Activated CD4-positive, alpha-beta T cell treated with anti-CD3 and anti-CD28 coated beads, Interleukin-10, Interleukin-2, amounts not matched to agents 100 ng/mL and 50 ng/mL, durations not matched to agents 16 hours and 8 hours (primary cell): ENCODE measurements at regions not wholly inside any gene's neighbourhood (a gene's known extent, or its start where the extent isn't known, plus 50 kb on each side); places are given as distances from the start of the nearest gene placed in this dataset.

Experiments
- DNase-seq: peaks from one replicate; pipeline ENCODE4 v3.0.0-alpha.2; 2020

DNA sequence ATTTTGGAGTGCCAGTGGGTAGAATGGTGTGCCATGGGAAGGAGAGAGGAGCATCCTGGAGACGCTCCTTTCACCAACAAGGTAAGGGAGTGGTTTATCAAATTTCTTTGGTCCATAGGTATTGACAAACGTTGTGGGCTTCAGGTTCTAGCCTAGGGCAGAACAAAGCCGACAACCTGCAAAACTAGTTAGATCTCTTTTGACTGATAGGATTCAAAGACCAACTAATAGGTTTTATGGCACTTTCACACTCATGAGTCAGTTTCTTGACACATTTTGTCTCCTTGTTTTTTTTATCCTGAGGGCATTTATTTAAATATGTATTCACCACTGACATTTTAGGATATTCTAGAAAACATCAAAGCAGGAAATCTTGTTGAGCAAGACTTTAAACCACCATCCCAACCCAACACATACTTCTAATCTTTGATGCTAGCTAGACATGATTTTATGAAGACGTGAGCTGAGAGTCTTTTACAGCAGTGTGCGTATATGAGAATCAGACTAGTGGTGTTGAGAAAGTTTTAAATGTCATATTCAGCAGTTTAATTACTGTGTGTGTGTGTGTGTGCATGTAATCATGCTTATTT is 370.4 kb upstream of the HSF2 start:
- DNase-seq = no peak

- peak; percentile 25 for DNase-seq
Observed at GRCh38 chr6:122033564-122034181, 365.8 kb upstream of the HSF2 start.

GRCh38 chr6:122035173-122035572 is 364.3 kb upstream of the HSF2 start:
- DNase-seq = no peak

DNA sequence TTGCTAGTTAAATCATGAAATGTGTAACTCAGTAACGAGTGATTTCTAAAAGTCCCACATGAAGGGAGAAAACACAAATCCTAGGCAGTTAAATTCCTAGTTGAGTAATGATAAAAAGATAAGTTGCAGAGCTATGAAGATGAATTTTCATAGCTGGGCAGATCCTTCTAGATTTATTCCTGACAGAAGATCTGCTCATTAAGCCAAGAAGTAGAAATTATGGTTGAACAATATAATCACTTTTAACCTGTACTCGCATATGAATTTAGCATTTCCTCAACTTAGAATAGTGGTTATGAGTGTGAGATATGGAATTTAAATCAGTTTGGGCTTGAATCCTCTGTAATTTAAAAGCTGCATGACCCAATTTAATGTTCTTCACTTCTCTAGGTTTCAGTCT is 359.2 kb upstream of the HSF2 start:
- DNase-seq = no peak

DNA sequence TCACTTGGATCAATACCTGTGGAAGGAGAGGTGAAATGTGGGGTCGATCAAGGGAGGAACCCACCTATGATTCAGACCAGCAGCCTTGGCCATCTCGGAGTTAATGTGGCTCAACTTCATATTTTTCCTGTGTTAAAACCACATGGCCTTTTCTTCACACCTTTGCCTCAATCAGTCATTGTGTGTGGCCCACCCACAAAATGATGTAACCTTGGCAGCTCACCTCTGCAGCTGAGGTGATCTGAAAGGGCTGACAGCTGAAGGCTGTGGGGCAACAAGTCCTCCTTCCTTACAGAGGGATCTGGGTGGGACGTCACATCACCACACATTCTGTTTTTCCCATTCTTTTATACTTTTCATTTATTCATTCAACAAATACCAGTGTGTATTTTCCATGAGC is 357.1 kb upstream of the HSF2 start:
- no peak for DNase-seq

DNA sequence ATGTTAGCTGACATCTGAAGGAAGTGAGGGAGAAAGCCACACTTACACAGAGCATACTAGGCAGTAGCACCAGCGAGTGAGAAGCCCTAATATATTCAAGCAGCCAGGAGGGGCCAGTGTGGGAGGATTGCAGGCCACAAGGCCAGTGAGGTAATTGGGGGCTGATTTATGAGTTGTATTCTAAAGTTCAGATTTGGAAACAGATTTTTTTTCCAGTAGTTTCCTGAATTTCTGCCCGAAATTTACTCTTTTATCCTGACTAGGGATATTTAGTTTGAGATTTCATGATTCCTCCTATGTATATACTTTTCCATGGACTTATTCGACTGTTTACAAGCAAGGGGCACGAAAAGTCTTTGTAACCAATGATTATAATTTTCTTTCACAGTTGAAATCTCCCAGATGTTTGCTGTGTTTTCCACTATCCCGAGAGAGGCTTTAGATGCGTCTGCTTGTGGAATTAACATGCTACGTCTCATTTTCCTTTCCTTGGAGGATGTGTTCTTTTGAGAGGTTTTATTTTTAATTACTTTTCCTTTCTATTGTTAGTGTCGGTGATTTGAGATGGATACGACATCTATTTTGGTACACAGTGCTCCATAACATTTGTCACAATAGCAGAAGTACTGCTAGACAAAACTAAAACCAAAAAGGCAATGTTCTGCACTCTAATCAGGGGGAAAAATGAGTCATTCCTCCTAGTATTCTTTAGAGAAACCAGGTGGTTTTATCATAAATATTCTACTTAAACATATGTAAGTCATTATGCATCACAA is 356.3 kb upstream of the HSF2 start:
- DNase-seq = no peak

GRCh38 chr6:122048570-122048969 is 350.9 kb upstream of the HSF2 start:
- DNase-seq = no peak

DNA sequence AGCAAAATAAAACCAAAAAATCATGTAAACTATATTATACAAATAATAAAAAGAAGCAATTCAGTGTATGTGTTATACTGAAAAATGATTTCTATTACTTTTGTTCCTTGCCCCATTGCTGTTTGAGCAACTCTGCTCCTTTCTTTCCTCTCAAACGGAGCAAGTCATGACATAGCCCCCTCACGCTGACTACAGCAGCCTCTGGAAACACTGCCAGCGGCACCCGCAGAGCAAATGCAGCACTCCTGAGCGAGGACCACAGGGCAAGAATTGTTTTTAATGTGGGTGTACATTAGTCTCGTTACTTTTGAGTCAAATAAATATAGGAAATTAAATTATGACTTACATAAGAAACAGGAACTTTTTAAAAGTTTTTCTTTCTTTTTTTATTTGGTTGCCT is 350.1 kb upstream of the HSF2 start:
- no peak for DNase-seq

GRCh38 chr6:122050242-122050755 is 349.2 kb upstream of the HSF2 start:
- DNase-seq = no peak

- no peak for DNase-seq
Observed at GRCh38 chr6:122052346-122052900, 347.0 kb upstream of the HSF2 start.

DNA sequence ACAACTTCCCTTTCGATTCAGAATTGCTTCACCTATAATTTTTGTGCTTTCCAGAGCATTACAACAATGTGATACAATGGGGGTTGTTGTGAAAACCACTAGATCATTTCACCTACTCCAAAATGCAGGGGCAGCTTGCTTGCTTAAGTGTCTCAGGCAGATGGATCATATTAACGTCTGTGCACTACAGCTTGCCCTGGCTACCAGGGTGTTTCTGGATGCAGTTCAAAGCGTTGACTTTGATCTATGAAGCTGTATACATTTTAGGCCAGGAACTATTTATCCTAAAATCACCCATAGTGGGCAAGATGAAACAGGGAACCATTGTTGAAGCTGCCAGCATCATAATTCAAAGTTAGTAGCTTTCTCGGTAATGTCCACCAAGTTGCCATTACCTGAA is 339.5 kb upstream of the HSF2 start:
- DNase-seq = no peak

DNA sequence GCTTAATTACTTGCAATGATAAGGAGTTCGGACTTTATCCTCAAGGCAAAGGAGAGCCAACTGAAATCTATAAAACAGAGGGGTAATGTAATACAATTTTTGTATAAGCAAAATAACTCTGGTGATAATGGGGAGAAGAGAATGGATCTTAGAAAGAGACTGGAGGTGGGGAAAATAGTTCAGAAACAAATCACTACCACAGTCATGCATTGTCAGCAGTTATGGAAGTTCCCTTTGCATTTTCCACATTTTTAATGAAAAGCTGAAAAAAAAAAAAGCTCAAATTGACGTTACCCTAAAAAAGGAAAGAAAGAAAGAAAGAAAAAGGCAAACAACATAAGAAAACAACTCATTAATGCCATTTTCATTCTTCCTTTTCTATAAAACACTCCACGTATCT is 337.6 kb upstream of the HSF2 start:
- DNase-seq = no peak

DNA sequence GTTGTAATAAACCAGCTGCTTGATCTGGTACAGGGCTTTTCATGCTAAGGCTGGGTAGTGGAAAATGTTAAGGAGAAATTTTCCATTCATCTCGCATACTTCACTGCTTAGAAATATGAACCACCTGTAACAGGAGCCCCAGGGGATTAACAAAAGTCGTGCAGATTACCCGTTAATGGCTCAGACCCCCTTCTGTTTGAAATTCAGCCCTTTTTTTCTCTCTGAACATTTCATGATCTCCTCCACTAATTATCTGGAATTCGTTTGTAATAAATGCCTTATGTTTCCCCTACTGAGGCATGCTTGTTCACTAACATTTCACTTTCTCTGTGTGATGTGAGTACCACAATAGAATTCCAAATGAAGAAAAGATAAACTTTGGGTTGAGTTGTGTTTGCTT is 336.4 kb upstream of the HSF2 start:
- no peak for DNase-seq

DNA sequence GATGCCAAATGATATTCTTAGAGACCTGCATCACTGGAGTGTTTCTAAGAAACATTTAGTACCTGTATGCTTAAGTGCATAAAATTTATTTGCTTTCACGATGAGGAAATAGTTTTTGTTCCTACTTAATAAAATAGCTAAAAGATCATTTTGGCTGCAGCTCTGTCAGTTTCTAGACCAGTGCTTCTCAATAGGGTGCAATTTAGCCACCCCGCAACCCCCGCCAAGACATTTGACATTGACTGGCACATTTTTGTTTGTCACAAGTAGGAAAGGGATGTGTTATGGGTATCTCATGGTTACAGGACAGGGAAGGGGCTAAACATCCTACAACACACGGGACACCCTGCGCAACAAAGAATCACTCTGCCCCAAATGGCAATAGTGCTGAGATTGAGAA is 335.7 kb upstream of the HSF2 start:
- no peak for DNase-seq

GRCh38 chr6:122066200-122066599 is 333.3 kb upstream of the HSF2 start:
- DNase-seq = no peak

- no peak for DNase-seq
Observed at GRCh38 chr6:122068291-122068769, 331.1 kb upstream of the HSF2 start.

GRCh38 chr6:122069932-122070331 is 329.5 kb upstream of the HSF2 start:
- DNase-seq = no peak

DNA sequence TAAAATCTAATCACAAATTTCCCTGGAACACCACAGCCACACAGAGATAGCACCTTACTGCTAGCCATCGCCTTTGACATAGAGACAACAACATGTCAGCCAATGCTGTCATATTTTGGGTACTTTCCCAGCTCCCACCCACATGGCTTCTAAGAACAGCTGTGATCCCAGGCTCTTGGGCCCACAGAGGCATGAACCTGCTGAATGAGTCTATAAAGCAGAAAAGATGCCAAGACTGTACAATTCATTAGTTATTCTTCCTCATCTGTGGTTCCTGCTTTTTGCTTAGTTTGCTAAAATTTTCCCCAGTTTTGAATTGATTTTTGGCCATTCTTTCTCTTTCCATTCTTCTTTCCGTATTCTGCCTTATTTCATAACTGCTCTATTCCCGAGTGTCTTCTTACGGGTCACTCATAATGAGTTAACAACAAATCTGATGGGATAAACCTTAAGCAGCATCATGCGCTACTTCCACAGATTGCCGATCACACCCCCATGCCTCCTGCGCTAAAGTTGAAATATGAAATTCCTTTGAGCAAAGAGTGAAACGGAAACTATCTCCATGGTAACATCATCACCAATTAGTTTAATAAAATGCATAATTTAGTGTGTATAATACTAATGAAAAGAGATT is 327.3 kb upstream of the HSF2 start:
- DNase-seq = no peak

DNA sequence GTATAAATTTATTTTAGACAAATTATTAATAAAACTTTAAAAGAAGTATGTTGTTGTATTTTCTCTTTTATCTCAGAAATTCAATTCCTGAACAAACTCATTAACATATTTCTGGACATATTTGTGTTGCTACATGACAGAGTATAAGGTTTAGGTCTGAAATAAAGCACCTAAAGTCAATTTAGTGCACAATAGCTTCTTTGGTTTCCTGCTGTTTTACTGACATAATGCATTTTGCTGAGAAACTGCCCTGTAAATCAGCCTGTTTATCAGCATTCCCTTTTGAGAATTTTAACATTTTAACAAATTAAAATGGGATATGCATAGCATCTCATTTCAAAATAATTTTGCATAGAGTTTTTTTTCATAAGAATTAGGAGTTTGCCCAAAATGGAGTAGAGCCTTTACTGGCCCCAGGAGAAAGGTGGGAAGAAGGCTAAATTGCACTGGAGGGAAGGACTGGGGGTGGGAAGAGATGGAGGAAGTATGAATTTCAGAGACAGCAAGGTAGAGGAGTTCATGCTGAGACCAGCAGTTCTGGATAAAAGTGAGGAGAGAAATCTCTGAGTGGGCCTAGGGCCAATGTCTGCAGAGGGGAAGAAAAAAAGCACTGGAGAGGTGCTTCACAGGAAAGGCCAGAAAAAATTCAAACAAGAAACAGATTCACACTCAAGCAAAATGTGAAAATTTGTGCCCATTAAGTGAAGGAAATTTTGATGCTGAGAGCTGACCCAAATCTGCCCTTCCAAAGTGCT is 324.2 kb upstream of the HSF2 start:
- no peak for DNase-seq

DNA sequence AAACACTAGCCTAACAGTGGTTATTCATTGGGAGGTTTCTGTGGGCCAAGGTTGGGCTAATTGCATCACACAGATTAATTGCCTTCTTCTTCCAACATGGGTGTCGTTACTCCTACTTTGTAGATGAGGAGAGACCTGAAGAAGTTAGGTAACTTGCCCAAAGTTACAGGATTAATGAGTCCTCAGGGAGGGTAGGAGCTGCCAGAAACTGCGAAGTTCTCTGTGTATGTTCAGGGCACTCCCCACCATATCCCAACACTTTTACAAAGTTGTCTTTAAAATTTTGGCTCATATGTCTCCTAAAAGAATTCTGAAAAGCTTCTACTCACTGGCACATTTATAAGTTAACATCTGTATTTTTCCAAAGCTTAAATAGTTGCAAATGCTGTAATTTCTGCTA is 323.5 kb upstream of the HSF2 start:
- no peak for DNase-seq

DNA sequence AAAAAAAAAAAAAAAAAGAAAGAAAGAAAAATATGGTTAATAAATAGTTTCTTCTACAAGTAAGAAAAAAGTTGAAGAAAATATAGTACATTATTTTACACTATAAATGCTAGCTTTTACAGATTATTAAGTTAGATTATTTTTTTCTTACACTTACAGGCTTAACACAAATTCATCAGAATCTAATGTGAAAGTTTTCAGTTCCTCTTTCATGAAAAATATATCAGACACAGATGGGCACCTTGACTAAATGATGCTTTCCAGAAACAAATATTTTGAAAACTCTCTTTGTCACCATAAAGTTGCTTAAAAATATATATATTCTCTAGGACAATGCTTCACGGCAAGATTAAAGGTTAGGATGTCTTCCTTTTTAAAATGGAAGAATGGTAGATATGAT is 321.8 kb upstream of the HSF2 start:
- no peak for DNase-seq

DNA sequence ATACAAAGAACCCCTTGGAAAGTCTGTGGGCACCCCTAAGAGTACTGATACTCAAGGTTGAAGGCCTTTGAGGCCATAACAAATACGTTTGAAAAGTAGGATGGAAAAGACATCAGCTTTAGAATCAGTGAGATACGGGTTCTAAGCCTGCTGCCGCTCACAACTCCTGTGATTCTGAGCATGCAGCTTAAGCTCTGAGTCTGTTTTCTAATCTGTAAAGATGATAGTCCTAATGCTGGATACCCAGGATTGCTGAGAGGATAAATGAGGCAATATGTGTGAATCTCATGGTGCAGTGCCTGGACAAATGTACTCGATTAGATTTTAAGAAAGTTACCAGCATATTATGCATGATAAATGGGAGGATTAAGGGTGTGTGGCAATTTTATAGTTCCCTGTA is 321.0 kb upstream of the HSF2 start:
- DNase-seq = no peak

GRCh38 chr6:122079916-122080315 is 319.5 kb upstream of the HSF2 start:
- DNase-seq = no peak
